IMR-90 (cell line): ENCODE measurements at regions not wholly inside any gene's neighbourhood (a gene's known extent, or its start where the extent isn't known, plus 50 kb on each side); places are given as distances from the start of the nearest gene placed in this dataset.
A peak's percentile ranks its signal among the peaks of the same experiment; 100 is the strongest.

Source experiments
- ATAC-seq: fragments of 200-7000 bp; cut with Tn5 transposase; 2 replicates; pipeline ENCODE4 v1.9.1; 2020; ENCODE audit warnings: low read depth, mild to moderate bottlenecking, moderate library complexity
- BruUV-seq: library from RNA; stranded (reverse); fragments of 400-500 nt; replicated peaks from 2 replicates; lab custom pipeline; 2021; lab: Mats Ljungman, UMichigan
- CTCF ChIA-PET: fragments of 300-600 bp; formaldehyde crosslinking; extraction: SDS; loops from one replicate; lab custom pipeline; 2021; ENCODE audit warnings: antibody characterized with exemption; lab: Yijun Ruan, JAX
- POLR2A ChIA-PET: fragments of 300-600 bp; sonication (Branson Sonifier 250); formaldehyde crosslinking; loops from one replicate; lab custom pipeline; 2022; ENCODE audit warnings: antibody characterized with exemption; ENCODE audit not compliant: unreplicated experiment; lab: Charles Lee
- DNase-seq: peaks from one replicate; pipeline ENCODE4 v3.0.0; 2013
- H2AFZ ChIP-seq: replicated peaks from 2 replicates; pipeline ENCODE3; 2013; ENCODE audit warnings: low read length, mild to moderate bottlenecking; ENCODE audit not compliant: poor library complexity
- H2AK5ac ChIP-seq: 2 replicates; pipeline ENCODE4 v1.6.1; 2013; ENCODE audit warnings: low read depth, low read length, inconsistent platforms
- H2AK9ac ChIP-seq: replicated peaks from 2 replicates; pipeline ENCODE3; 2013; ENCODE audit warnings: mild to moderate bottlenecking, low read depth, low read length, moderate library complexity; ENCODE audit not compliant: poor library complexity
- H2BK120ac ChIP-seq: 2 replicates; pipeline ENCODE4 v1.6.1; 2013; ENCODE audit warnings: low read depth, low read length, inconsistent platforms
- H2BK15ac ChIP-seq: 3 replicates; pipeline ENCODE4 v1.6.1; 2013; ENCODE audit warnings: low read depth, low read length, inconsistent platforms
- H2BK20ac ChIP-seq: 2 replicates; pipeline ENCODE4 v1.6.1; 2013; ENCODE audit warnings: low read depth, mild to moderate bottlenecking, inconsistent platforms, low read length, moderate library complexity
- H2BK5ac ChIP-seq: 2 replicates; pipeline ENCODE4 v1.6.1; 2013; ENCODE audit warnings: mild to moderate bottlenecking, low read depth, low read length, inconsistent platforms; ENCODE audit not compliant: poor library complexity, severe bottlenecking
- H3K14ac ChIP-seq: replicated peaks from 2 replicates; pipeline ENCODE4 v1.6.1; 2013; ENCODE audit warnings: low read depth, low read length, inconsistent platforms
- H3K18ac ChIP-seq: 2 replicates; pipeline ENCODE4 v1.6.1; 2013; ENCODE audit warnings: low read depth, low read length, control low read depth
- H3K23ac ChIP-seq: 2 replicates; pipeline ENCODE4 v1.6.1; 2013; ENCODE audit warnings: low read depth, low read length, inconsistent platforms
- H3K27ac ChIP-seq: 2 replicates; pipeline ENCODE4 v1.5.1; 2013; ENCODE audit warnings: mild to moderate bottlenecking, control low read depth, low read length; ENCODE audit not compliant: insufficient read depth
- H3K27me3 ChIP-seq: 2 replicates; pipeline ENCODE4 v1.6.1; 2013; ENCODE audit warnings: low read length; ENCODE audit not compliant: control insufficient read depth, insufficient read depth
- H3K36me3 ChIP-seq: 2 replicates; pipeline ENCODE4 v1.6.1; 2013; ENCODE audit warnings: low read length, mixed read lengths; ENCODE audit not compliant: control insufficient read depth, insufficient read depth
- H3K4ac ChIP-seq: 2 replicates; pipeline ENCODE4 v1.6.1; 2013; ENCODE audit warnings: low read depth, low read length, inconsistent platforms
- H3K4me1 ChIP-seq: 2 replicates; pipeline ENCODE4 v1.6.1; 2013; ENCODE audit warnings: low read length, mixed read lengths; ENCODE audit not compliant: control insufficient read depth, insufficient read depth
- H3K4me2 ChIP-seq: 2 replicates; pipeline ENCODE4 v1.6.1; 2013; ENCODE audit warnings: low read depth, mild to moderate bottlenecking, control low read depth, low read length, moderate library complexity
- H3K4me3 ChIP-seq: 2 replicates; pipeline ENCODE4 v1.5.1; 2013; ENCODE audit warnings: low read depth, mild to moderate bottlenecking, control low read depth, low read length, moderate library complexity; ENCODE audit not compliant: insufficient read depth
- H3K56ac ChIP-seq: 2 replicates; pipeline ENCODE4 v1.6.1; 2013; ENCODE audit warnings: low read length, inconsistent platforms; ENCODE audit not compliant: insufficient read depth; ENCODE audit errors: extremely low read depth
- H3K79me1 ChIP-seq, 2 experiments: 2 replicates each; pipeline ENCODE4 v1.6.1; 2013; ENCODE audit warnings: low read length in 2 of 2, inconsistent platforms in 1 of 2, low read depth in 1 of 2
- H3K9ac ChIP-seq: 2 replicates; pipeline ENCODE4 v1.6.1; 2013; ENCODE audit warnings: low read depth, low read length, control low read depth
- H3K9me1 ChIP-seq: 2 replicates; pipeline ENCODE4 v1.6.1; 2013; ENCODE audit warnings: low read length, inconsistent platforms; ENCODE audit not compliant: insufficient read depth
- H3K9me3 ChIP-seq: 2 replicates; pipeline ENCODE4 v1.6.1; 2013; ENCODE audit warnings: low read length; ENCODE audit not compliant: control insufficient read depth, insufficient read depth
- H4K20me1 ChIP-seq: 2 replicates; pipeline ENCODE4 v1.6.1; 2013; ENCODE audit warnings: low read length, inconsistent platforms; ENCODE audit not compliant: insufficient read depth
- H4K5ac ChIP-seq: 2 replicates; pipeline ENCODE4 v1.6.1; 2013; ENCODE audit warnings: mild to moderate bottlenecking, low read depth, low read length, control low read depth
- H4K8ac ChIP-seq, 2 experiments: 2 replicates each; pipeline ENCODE4 v1.6.1; 2013; ENCODE audit warnings: low read depth in 2 of 2, low read length in 2 of 2, control low read depth in 1 of 2, inconsistent platforms in 1 of 2
- H4K91ac ChIP-seq: 2 replicates; pipeline ENCODE4 v1.6.1; 2013; ENCODE audit warnings: low read depth, low read length, inconsistent platforms; ENCODE audit not compliant: insufficient read depth
- ELK1 ChIP-seq: fragments of 150-350 bp; IDR thresholded peaks from 2 replicates; pipeline ENCODE4 v1.6.1; 2016; ENCODE audit warnings: low read depth, mild to moderate bottlenecking, low read length, moderate library complexity, borderline replicate concordance
- MAFK ChIP-seq: IDR thresholded peaks from 2 replicates; pipeline ENCODE4 v1.6.1; 2012; ENCODE audit warnings: low read depth, low read length, improper control_type of control experiment
- WGBS, 2 experiments: methylation state at CpG; one replicate each; pipeline versions ENCODE4 v1.1.5 to v1.1.7; 2013; ENCODE audit warnings: missing lambda C conversion rate in 2 of 2; ENCODE audit not compliant: insufficient read length in 1 of 2; ENCODE audit errors: extremely low coverage in 2 of 2; 5-methylcytosine and 5-hydroxymethylcytosine counted together
- dilution Hi-C: fragments of 300-500 bp; cut with HindIII; formaldehyde crosslinking; loops from one replicate; pipeline ENCODE4 v1.14.3; 2018; ENCODE audit warnings: low sequenced_read_pairs; ENCODE audit not compliant: unreplicated experiment
- in situ Hi-C: fragments of 300-500 bp; cut with MboI; formaldehyde crosslinking; loops from 3 replicates; pipeline ENCODE4 v1.14.3; 2019; ENCODE audit warnings: low sequenced_read_pairs, inconsistent platforms, mixed read lengths
- intact Hi-C: fragments of 100-400 bp; cut with micrococcal nuclease; formaldehyde crosslinking; loops from 2 replicates; pipeline ENCODE4 v1.10.0; 2022

GRCh38 chr2:234231460-234231859 is 181.0 kb downstream of the SPP2 start:
- H2BK5ac ChIP-seq = no peak overlapping the region
- in situ Hi-C loops (no loop called here), dilution Hi-C loops (no loop called here), intact Hi-C loops (no loop called here)
- no peak overlapping the region for H4K91ac ChIP-seq
- TF ChIP-seq ELK1 (no peak), MAFK (no peak)
- H4K8ac ChIP-seq = no peak overlapping the region
- ChIA-PET POLR2A (no interaction called here), CTCF (interaction anchor here (1.4 kb wide), 1 partner anchor 11 kb away, joined by 3 read pairs; no protein-coding TSS in a partner anchor)
- H3K4me1 ChIP-seq = no peaks in the 10 kb centered on the region
- H3K27ac ChIP-seq = no peak overlapping the region
- H2AK5ac ChIP-seq = no peak overlapping the region
- no peak overlapping the region for H3K23ac ChIP-seq
- peaks cover 3% of the 10 kb centered on the region; the same call in 1 of the 2 replicates for H3K9me3 ChIP-seq
- DNase-seq (peak; percentile 22), ATAC-seq (no peak)
- H2BK120ac ChIP-seq = no peak overlapping the region
- H3K14ac ChIP-seq = no peak overlapping the region
- no peak overlapping the region for H3K4ac ChIP-seq
- H3K9ac ChIP-seq = no peak overlapping the region
- no peaks in the 10 kb centered on the region for H3K36me3 ChIP-seq
- no peaks in the 10 kb centered on the region for H3K9me1 ChIP-seq
- no peak overlapping the region for H4K5ac ChIP-seq
- H2BK15ac ChIP-seq = no peak overlapping the region
- H3K18ac ChIP-seq = no peak overlapping the region
- BruUV-seq = no TSS peak
- no peaks in the 10 kb centered on the region for H3K79me1 ChIP-seq
- no CpG with 5 or more reads among the region's 1 CpG for WGBS, 2 experiments
- peaks cover 10% of the 10 kb centered on the region for H3K27me3 ChIP-seq
- H2AK9ac ChIP-seq = no peak overlapping the region
- H4K20me1 ChIP-seq = no peaks in the 10 kb centered on the region
- H2BK20ac ChIP-seq = no peak overlapping the region
- H2AFZ ChIP-seq = no peak overlapping the region
- no peak overlapping the region for H3K4me3 ChIP-seq
- no peak overlapping the region for H3K56ac ChIP-seq
- no peak overlapping the region for H3K4me2 ChIP-seq
